HG03354 (cell line): ENCODE measurements at regions not wholly inside any gene's neighbourhood (a gene's known extent, or its start where the extent isn't known, plus 50 kb on each side); places are given as distances from the start of the nearest gene placed in this dataset.
A peak's percentile ranks its signal among the peaks of the same experiment; 100 is the strongest.

Experiments used
- ATAC-seq: cut with Tn5 transposase; IDR thresholded peaks from one replicate; pipeline ENCODE4 v1.9.1; 2021; ENCODE audit warnings: mild to moderate bottlenecking; ENCODE audit not compliant: unreplicated experiment, poor library complexity, severe bottlenecking

DNA sequence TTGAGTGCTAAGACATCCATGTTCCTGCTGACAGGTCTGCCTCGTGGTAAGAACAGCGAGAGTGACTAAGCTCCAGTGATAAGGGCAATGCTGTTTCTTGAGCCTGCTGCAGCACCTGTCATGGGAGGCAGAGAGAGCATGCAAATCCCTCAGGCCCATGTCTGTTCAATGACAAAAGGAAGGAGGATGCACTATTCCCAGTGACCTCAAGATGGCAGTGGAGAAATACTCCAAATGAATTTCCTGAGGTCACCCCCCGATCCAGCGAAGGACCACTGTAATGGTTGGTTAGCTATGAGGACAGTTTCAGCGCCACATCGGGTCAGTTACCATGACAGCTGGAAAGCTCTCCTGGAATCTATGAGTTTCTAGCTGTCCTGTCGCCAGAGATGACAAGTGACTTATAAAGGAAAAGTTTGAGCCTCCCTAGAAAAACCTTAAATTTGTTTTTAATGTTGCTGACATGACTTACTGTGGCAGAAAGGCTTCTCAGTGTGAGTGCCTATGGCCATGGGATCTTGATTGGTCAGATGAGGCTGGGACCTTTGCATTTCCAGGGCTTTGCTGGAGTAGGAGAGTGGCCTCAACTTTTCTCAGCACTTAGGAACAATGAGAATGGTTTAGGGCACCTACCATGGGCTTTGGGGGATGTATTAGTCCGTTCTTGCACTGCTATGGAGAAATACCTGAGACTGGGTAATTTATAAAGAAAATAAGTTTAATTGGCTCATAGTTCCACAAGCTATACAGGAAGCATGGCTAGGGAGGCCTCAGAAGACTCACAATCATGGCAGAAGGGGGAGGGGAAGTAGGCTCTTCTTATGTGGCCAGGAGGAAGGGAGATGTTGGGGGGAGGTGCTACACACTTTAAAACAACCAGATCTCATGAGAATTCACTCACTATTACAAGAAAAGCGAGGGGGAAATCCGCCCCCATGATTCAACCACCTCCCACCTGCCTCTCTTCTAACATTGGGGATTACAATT is 88.0 kb upstream of the TMEM260 start:
- peak; percentile 87 for ATAC-seq

- ATAC-seq: no peak
Observed at GRCh38 chr14:56494167-56494566, 85.4 kb upstream of the TMEM260 start.

- ATAC-seq: no peak
Observed at GRCh38 chr14:56498112-56498511, 81.5 kb upstream of the TMEM260 start.

DNA sequence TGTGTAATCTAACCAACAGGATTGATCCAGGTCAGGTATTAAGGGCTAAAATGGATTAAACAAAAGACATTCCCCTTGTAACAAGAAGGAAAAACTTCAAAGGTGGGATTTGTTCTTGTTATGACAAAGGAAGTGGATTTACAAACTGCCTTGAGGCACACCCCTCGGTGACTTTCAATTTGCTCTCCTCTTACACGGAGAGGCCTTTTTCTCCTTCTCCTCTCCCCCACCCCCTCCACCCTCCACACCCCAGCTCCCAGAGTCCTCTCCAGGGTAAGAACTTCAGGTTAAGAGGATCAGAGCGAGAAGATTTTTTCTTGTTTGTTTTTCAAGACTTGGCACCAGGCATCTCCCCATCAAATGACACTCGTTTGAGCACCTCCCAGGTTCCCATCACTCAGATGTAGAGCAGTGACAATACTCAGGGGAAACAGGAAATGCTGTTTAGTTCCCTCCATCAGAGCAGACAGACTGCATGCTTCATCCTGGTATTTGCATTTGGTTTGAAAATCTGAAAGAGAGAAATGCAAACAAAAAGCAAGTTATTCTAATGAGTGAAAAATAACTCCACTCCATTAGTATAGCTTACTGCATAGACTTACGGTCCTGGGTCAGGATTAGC is 77.6 kb upstream of the TMEM260 start:
- ATAC-seq: no peak

GRCh38 chr14:56505361-56505760 is 74.2 kb upstream of the TMEM260 start:
- ATAC-seq: no peak

DNA sequence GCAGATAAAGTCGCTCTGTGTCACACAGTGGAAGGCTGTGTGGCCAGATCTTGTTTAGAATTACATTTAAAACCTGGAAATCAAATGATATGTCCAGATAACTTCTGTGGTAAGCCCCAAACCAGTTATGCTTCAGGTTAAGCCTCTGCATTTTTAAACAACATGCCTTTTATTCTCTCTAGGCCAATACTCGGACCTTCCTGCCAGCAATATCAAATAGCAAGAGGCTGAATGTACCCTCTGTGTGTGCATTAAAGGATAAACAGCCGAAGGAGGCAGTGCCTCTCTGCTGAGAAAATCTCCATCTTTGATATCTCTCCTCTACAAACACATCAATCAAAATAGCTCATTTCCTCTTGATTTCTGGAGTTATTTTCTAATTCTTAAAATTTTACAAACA is 67.1 kb upstream of the TMEM260 start:
- ATAC-seq: no peak

DNA sequence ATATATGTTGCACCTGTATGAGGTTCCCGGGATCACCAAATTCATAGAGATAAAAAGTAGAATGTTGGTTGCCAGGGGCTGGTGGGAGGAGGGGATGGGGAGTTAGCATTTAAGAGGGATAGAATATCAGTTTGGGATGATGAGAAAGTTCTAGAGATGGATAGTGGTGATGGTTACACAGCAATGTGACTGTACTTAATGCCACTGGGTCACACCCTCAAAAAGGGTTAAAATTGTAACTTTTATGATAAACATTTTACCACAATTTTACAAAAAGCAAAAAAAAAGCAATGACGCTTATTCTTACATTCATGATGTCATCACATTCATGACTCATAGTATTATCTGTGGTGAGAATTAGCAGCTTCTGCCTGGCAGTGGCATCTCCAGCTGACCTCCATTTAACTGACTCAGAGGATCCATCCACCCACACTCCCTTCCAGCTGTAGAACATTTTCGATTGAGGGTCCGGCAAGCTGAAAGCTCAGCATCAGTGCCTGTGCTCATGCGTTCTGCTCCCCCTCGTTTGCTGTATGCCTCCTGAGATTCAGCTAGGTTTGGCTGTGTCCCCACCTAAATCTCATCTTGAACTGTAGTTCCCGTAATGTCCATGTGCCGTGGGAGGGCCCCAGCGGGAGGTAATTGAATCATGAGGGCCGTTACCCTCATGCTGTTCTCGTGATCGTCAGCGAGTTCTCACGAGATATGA is 64.8 kb upstream of the TMEM260 start:
- no peak for ATAC-seq

DNA sequence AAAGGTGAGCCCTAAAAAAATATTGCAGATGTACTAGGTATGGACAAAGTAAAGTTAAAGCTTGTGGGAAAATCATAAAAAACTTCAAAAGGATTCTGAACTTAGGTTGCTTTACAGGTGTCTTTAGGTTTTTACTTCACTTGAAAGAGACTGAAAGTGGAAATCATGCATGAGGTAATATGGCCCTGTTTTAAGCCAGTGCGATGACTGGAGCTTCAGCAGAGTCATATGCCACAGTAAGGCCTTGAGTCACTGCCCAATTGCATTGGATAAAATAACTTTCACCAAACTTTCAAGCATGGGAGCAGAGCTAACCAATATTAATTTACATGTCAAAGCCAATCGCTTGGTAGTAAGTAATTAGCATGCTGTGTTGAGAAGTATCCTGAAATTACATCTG is 63.9 kb upstream of the TMEM260 start:
- ATAC-seq: no peak

GRCh38 chr14:56522403-56522802 is 57.2 kb upstream of the TMEM260 start:
- no peak for ATAC-seq

DNA sequence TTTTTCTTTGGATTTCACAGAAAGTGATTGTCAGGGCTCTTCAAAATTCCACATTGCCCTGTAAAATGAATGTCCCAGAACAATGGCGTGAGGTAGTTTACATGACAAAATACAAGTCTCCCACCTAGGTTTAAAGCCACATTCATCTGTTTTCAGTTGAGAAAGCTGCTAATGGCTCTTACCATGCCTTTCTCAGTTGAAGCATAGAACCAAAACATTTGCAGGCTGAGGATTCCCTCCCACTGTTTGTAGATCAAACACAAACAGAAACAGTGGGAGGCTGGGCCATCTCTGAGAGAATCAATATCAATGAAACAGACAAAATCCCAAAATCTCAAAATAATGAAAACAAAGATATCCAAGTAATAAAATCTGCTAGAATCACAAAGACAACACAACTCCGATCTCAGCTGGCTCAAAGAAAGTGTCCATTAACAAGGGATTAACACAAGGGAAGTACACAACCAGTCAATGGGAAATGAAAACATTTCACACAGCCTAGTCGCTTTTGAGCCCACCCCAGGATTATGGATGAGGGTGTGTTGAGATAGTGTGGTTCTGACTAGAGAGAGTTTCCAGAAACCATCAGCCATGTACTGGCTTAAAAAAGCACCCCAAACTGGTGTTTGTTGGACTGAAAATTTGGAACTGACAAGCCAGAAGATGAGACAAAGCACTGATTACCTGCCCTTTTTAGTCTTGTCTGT is 54.5 kb upstream of the TMEM260 start:
- ATAC-seq: no peak

GRCh38 chr14:56528927-56529326 is 50.7 kb upstream of the TMEM260 start:
- ATAC-seq: no peak
